Kidney epithelial cell (primary cell): ENCODE measurements at regions not wholly inside any gene's neighbourhood (a gene's known extent, or its start where the extent isn't known, plus 50 kb on each side); places are given as distances from the start of the nearest gene placed in this dataset.

ENCODE experiments used
- DNase-seq: peaks from one replicate; pipeline ENCODE4 v3.0.0-alpha.2; 2010; ENCODE audit warnings: low read depth
- H3K27me3 ChIP-seq: 2 replicates; pipeline ENCODE4 v1.6.0; 2011; ENCODE audit warnings: low read length; ENCODE audit not compliant: control insufficient read depth, insufficient read depth
- H3K36me3 ChIP-seq: 2 replicates; pipeline ENCODE4 v1.5.1; 2011; ENCODE audit warnings: low read length; ENCODE audit not compliant: control insufficient read depth, insufficient read depth
- H3K4me3 ChIP-seq: 2 replicates; pipeline ENCODE4 v1.5.1; 2011; ENCODE audit warnings: low read depth, mild to moderate bottlenecking, control low read depth, low read length
- TF ChIP-seq, protein P1 (sequence below): IDR thresholded peaks from 2 replicates; pipeline ENCODE4 v1.5.1; 2011; ENCODE audit warnings: mild to moderate bottlenecking, moderate library complexity, low read length, control low read depth, inconsistent platforms; ENCODE audit not compliant: insufficient read depth, poor library complexity, severe bottlenecking

DNA sequence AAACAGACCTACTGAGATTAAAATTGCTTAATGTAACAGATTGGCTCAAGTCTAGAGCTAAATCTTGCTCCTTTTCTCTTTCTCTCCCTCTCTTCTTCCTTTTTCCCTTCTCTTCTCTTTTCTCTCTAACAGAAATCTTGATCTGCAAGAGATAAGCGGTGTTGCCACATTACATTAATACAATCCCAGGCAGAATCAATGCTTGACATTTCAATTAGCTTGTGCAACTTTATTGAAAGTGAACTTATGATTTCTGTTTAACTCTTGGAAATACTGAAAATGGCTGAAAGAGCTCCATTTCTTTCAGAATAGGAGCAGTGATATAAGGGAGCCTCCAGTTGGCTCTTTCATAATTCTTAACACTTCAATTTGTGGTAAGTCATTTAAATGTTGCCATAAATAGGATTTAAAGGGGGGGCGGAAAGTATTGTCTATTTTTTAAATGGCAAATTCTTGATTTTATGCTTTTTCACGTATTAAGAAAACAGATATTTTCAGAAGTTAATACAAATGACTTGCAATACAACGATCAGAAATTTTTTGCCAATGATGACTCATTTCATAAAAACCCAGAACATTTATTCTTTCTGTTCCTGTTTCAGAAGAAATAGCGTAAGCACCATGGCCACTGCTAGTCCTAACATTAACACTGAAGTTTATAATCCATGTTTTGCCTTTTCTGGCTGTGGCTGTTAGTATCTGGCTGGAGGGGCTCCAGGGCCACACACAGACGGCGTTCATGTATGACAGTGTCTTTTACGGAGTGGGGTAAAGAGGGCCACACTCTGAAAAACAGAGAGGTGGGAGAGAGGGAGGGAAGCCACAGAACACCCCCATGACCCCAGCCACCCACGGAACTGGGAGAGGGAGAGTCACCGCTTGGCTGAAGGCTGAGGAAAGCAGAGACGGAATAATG, 115.7 kb upstream of the FAT1 start:
- H3K4me3 ChIP-seq: no peak overlapping the region
- H3K27me3 ChIP-seq: no peaks in the 10 kb centered on the region
- TF ChIP-seq, protein P1, sequence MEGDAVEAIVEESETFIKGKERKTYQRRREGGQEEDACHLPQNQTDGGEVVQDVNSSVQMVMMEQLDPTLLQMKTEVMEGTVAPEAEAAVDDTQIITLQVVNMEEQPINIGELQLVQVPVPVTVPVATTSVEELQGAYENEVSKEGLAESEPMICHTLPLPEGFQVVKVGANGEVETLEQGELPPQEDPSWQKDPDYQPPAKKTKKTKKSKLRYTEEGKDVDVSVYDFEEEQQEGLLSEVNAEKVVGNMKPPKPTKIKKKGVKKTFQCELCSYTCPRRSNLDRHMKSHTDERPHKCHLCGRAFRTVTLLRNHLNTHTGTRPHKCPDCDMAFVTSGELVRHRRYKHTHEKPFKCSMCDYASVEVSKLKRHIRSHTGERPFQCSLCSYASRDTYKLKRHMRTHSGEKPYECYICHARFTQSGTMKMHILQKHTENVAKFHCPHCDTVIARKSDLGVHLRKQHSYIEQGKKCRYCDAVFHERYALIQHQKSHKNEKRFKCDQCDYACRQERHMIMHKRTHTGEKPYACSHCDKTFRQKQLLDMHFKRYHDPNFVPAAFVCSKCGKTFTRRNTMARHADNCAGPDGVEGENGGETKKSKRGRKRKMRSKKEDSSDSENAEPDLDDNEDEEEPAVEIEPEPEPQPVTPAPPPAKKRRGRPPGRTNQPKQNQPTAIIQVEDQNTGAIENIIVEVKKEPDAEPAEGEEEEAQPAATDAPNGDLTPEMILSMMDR: no peak
- H3K36me3 ChIP-seq: no peaks in the 10 kb centered on the region
- no peak for DNase-seq

DNA sequence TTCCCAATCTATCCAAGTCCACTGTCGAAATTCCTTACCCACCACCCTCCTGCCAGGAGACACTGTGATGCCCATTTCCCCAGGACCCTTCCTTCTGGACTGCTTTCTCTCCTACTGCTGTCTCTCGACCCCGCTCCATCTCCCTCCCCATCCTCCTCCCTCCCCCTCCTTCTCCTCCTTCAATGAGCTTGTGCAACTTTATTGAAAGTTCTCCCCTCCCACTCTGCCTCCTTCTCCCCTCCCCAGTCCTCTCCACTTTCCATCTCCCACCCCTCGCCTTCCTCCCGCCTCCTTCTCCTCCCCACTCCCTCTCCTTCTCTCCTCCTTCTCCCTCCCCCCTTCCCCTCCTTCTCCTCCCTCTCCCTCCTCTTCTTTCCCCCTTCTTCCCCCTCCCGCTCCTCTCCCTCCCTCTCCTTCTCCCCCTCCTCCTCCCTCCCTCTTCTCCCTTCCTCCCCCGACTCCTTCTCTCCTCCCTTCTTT, 116.6 kb upstream of the FAT1 start:
- H3K27me3 ChIP-seq: no peaks in the 10 kb centered on the region
- TF ChIP-seq, protein P1: no peak
- no peak overlapping the region for H3K4me3 ChIP-seq
- DNase-seq: no peak
- no peaks in the 10 kb centered on the region for H3K36me3 ChIP-seq

DNA sequence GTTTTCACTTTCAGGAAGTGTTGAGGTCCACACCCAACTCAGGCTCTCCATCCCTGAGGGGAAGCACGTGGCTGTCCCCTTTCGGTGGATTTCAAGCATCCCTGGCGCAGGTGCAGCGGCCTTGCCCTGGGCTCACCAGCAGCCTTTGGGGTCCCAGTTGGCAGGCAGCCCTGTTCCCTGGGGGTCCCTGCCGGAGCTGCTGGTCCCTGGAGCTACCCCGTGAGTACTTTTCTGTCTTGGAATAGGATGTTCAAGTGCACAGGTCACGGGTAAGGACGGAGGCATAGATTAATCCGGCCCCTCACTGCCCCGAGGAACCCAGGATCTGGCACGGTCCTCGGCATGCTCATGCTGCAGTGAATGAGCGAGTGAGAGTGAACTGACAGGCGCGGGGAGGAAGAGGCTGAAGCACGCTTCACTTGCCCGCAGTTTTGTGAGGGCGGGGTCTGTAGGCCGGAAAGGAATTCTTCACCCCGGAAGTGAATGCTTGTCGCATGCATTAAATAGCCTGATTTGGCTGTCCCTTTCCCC, 117.2 kb upstream of the FAT1 start:
- Histone ChIP-seq H3K36me3 (no peaks in the 10 kb centered on the region), H3K4me3 (no peak overlapping the region), H3K27me3 (no peaks in the 10 kb centered on the region)
- no peak for DNase-seq
- TF ChIP-seq, protein P1: no peak

DNA sequence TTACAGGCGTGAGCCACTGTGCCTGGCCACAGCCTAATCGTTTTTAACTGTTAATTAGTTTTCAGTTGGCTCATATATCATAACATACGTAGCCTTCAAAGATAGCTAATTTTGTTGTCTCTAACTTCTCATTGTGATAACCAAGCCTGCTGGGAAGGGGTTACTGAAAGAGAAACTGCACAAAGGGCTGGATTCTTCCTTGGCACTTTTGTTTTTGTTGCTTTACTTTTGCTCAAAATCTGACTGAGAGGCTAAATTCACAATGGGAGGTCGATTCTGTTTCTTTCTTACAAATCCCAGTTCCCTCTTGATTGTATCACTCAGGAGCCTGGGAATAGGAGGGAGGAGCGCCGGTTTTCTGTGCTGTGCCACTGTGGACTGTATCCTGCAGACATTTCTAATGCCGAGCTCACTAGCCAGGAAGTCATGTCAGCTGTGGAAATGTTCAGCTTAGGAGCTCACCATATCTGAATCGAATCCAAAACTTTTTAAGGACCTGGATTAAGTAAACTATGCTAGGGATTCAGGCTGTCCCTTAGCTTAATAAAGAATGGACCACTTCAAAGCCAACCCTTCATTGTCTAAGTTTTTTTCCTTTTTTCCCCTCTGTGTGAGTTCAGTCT, 120.5 kb upstream of the FAT1 start:
- no peak for DNase-seq
- TF ChIP-seq, protein P1: no peak
- H3K36me3 ChIP-seq: no peaks in the 10 kb centered on the region
- no peak overlapping the region for H3K4me3 ChIP-seq
- no peaks in the 10 kb centered on the region for H3K27me3 ChIP-seq

DNA sequence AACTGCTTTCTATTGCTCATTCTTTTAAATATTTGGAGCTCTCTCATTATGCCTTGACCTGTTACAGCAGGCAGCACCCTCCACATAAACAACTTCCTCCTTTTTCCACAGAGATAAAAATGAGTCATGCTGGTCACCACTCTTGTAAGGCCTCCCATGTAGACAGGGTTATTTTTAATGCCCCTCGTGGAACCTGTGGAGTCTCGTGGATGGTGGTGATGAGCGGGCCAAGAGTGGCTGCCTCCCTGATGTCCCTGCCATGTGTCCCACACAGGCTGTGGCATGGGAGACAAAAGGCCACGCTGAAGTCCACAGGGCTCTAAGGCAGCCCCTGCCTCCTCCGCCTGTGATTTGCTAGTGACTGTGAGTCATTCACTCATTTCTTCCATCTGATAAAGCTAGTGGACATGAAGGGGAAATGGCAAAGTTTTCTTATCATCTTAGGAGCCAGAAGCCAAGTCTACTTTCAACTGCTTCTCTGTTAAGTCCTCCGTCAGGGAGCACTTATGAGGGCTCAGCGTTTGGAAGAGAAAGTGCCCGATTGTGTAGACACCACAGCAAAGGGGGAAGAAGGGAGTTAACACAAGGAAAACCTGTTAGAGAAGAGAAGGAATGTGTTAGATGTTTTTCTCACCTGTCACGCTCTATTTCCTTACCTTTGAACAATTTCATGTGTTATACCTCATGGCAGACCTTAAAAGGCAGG, 121.6 kb upstream of the FAT1 start:
- H3K27me3 ChIP-seq: no peaks in the 10 kb centered on the region
- DNase-seq: peak; percentile 62
- H3K4me3 ChIP-seq: no peak overlapping the region
- TF ChIP-seq, protein P1: no peak
- no peaks in the 10 kb centered on the region for H3K36me3 ChIP-seq
